ENCODE measurements at regions not wholly inside any gene's neighbourhood (a gene's known extent, or its start where the extent isn't known, plus 50 kb on each side); places are given as distances from the start of the nearest gene placed in this dataset.

DNA sequence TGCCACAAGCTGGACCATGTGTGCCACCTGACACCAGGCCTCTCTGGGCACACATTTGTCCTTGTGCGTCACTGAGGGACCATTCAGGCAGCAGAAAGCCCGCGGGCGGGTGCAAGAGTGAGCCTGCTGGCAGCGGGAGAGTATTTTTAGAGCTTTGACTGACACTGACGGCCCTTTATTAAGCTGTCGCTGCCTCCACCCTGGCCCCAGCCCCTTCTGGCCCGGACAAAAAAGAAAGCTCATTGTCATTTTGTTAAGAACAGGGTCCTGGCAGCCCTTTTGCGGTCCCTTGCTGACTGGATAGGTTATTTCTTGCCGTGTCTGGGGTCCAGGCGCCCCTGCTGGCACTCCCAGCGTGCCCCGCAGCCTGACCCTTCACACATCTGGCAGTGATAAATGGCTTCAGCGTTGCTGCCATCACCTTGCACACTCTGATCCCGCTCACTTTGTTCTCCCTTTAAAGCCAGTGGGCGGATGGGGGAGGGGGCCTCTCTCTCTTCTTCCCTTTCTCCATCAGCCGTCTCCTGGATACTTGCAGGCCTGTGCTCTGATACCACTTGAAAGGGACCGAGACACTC lies 78.4 kb upstream of the NKD1 start:
- TF ChIP-seq, protein P1, sequence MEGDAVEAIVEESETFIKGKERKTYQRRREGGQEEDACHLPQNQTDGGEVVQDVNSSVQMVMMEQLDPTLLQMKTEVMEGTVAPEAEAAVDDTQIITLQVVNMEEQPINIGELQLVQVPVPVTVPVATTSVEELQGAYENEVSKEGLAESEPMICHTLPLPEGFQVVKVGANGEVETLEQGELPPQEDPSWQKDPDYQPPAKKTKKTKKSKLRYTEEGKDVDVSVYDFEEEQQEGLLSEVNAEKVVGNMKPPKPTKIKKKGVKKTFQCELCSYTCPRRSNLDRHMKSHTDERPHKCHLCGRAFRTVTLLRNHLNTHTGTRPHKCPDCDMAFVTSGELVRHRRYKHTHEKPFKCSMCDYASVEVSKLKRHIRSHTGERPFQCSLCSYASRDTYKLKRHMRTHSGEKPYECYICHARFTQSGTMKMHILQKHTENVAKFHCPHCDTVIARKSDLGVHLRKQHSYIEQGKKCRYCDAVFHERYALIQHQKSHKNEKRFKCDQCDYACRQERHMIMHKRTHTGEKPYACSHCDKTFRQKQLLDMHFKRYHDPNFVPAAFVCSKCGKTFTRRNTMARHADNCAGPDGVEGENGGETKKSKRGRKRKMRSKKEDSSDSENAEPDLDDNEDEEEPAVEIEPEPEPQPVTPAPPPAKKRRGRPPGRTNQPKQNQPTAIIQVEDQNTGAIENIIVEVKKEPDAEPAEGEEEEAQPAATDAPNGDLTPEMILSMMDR (IDR thresholded peaks at IDR 0.05): no peak
- Histone ChIP-seq H3K27me3 (no peaks in the 10 kb centered on the region), H3K4me1 (peaks cover 0 to 3% (median 0%) of the 10 kb centered on the region in 3 donors), H3K36me3 (no peaks in the 10 kb centered on the region), H3K27ac (no peak overlapping the region), H3K9me3 (no peaks in the 10 kb centered on the region), H3K4me3 (no peak overlapping the region)
- ATAC-seq (peak in 2 of 4 donors; percentile 31 to 38), DNase-seq (no peak), FAIRE-seq (no peak)
- intact Hi-C loops (cut with DNase I): no loop called here
- 70 to 75% methylated on average over 18 of the region's 18 CpGs for WGBS, 2 donors

GRCh38 chr16:50469121-50469743 lies 79.0 kb upstream of the NKD1 start:
- H3K9me3 ChIP-seq: no peaks in the 10 kb centered on the region
- FAIRE-seq (no peak), DNase-seq (no peak), ATAC-seq (no peak)
- peaks cover 0 to 3% (median 0%) of the 10 kb centered on the region in 3 donors for H3K4me1 ChIP-seq
- H3K36me3 ChIP-seq: no peaks in the 10 kb centered on the region
- no peak overlapping the region for H3K27ac ChIP-seq
- no peaks in the 10 kb centered on the region for H3K27me3 ChIP-seq
- TF ChIP-seq, protein P1 (IDR thresholded peaks at IDR 0.05): no peak
- intact Hi-C loops (cut with DNase I): no loop called here
- WGBS, 2 donors: 50 to 59% methylated on average over 2 of the region's 2 CpGs
- H3K4me3 ChIP-seq: no peak overlapping the region

GRCh38 chr16:50468749-50469078 lies 79.5 kb upstream of the NKD1 start:
- TF ChIP-seq, protein P1 (IDR thresholded peaks at IDR 0.05): no peak
- intact Hi-C loops (cut with DNase I): no loop called here
- DNase-seq (no peak), FAIRE-seq (no peak), ATAC-seq (no peak)
- Histone ChIP-seq H3K27ac (no peak overlapping the region), H3K36me3 (no peaks in the 10 kb centered on the region), H3K27me3 (no peaks in the 10 kb centered on the region), H3K4me1 (peaks cover 0 to 3% (median 0%) of the 10 kb centered on the region in 3 donors), H3K9me3 (no peaks in the 10 kb centered on the region), H3K4me3 (no peak overlapping the region)
- 82 to 87% methylated on average over 7 of the region's 7 CpGs for WGBS, 2 donors

DNA sequence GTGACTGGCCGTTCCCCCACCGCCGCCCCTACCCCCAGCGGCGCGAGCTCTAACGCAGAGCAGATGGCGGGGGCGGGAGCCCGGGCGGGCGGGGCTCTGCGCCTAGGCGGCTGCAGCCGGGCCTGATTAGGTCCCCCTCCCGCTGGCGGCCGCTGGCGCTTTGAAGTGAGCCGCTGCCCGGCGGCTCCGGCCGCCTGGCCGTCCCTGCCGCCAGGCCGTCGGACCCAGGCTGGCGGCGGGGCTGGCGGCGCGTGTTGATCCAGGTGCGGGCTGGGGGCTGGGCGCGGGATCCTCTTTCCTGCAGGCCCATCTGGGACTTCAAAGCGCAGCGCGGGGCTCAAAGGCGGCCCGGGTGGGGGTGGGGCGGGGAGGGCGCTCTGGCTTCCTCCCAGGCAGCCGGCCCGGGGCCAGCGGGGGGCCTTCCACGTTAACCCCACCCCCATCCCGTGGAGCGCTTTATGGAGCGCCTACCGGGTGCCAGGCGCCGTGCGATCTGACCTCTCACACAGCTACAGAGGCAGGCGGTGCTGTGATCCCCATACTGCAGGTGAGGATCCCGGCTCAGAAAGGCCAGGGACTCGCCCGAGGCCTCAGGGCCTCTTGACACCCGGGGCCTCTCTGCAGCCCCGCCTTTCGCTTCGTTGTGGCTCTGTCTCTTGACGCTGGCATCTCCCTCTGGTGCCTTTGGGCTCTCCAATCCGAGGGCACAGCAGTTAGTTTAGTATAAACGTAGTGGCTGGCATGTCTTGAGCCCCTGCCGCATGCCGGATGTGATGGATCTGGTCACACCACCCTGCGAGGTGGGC lies 80.0 kb upstream of the NKD1 start:
- H3K36me3 ChIP-seq: no peaks in the 10 kb centered on the region
- no peaks in the 10 kb centered on the region for H3K9me3 ChIP-seq
- WGBS, 2 donors: 9% methylated on average over 63 to 68 of the region's 68 CpGs
- no peaks in the 10 kb centered on the region for H3K27me3 ChIP-seq
- TF ChIP-seq, protein P1 (IDR thresholded peaks at IDR 0.05): no peak
- H3K27ac ChIP-seq: no peak overlapping the region
- H3K4me3 ChIP-seq: peak overlapping the region in 2 of 4 donors; percentile 25 to 44
- intact Hi-C loops (cut with DNase I): no loop called here
- ATAC-seq (peak; percentile 31 to 90 (median 77)), DNase-seq (peak in 3 of 6 donors; percentile 30 to 73 (median 41)), FAIRE-seq (no peak)
- H3K4me1 ChIP-seq: peaks cover 0 to 3% (median 0%) of the 10 kb centered on the region in 3 donors

Measured in pancreas (tissue), 10 donors.